ENCODE measurements at regions not wholly inside any gene's neighbourhood (a gene's known extent, or its start where the extent isn't known, plus 50 kb on each side); places are given as distances from the start of the nearest gene placed in this dataset.

GRCh38 chr6:10028222-10028621, 386.7 kb downstream of the TFAP2A start:
- intact Hi-C loops (cut with micrococcal nuclease) = no loop called here
- no peak for ATAC-seq
- POLR2A ChIA-PET = no interaction called here

More at GRCh38 chr6:10028222-10028621, 386.7 kb downstream of the TFAP2A start:
- Histone ChIP-seq H3K4me3 (replicated peaks in 1 of 2; ENCODE audit: low read depth in 1 of 2, low read length in 2 of 2) (no peak overlapping the region), H3K9me3 (ENCODE audit: control insufficient read depth in 1 of 2, insufficient read depth in 1 of 2, low read depth in 1 of 2, low read length in 2 of 2) (no peaks in the 10 kb centered on the region), H3K9ac (ENCODE audit: low read length) (no peak overlapping the region), H3K27ac (ENCODE audit: low read depth, low read length) (no peak overlapping the region), H4K20me1 (ENCODE audit: insufficient read depth) (no peaks in the 10 kb centered on the region), H3K27me3 (ENCODE audit: insufficient read depth, low read length) (no peaks in the 10 kb centered on the region), H3K36me3 (ENCODE audit: control insufficient read depth in 1 of 2, insufficient read depth in 2 of 2, low read length in 2 of 2) (no peaks in the 10 kb centered on the region), H3K4me2 (ENCODE audit: low read length) (no peak overlapping the region), H2AFZ (ENCODE audit: low read depth, low read length, poor library complexity, severe bottlenecking) (no peak overlapping the region), H3K4me1 (ENCODE audit: control insufficient read depth in 1 of 2, insufficient read depth in 2 of 2, low read length in 2 of 2) (no peaks in the 10 kb centered on the region), H3K9me2 (ENCODE audit: insufficient read depth) (no peaks in the 10 kb centered on the region), H3K79me2 (ENCODE audit: insufficient read depth, low read length) (no peaks in the 10 kb centered on the region)
- CTCF ChIA-PET = interaction anchor here (1.1 to 1.7 kb wide), 2 partner anchors 21 to 401 kb away, joined by 3 to 4 read pairs; no protein-coding TSS in a partner anchor
- BruUV-seq (replicated peaks) = no TSS peak
- TF ChIP-seq POLR2A (IDR thresholded peaks at IDR 0.05; ENCODE audit: borderline replicate concordance, extremely low read depth, insufficient read depth, insufficient read length) (no peak), CEBPB (IDR thresholded peaks at IDR 0.05; ENCODE audit: low read depth) (no peak), EGR1 (IDR thresholded peaks at IDR 0.05; ENCODE audit: low read depth) (no peak), TCF7L2 (IDR thresholded peaks at IDR 0.05; ENCODE audit: borderline replicate concordance, extremely low read depth, insufficient read depth, insufficient read length) (no peak), YY1 (IDR thresholded peaks at IDR 0.05; ENCODE audit: extremely low read depth, insufficient replicate concordance, low read depth, low read length) (no peak), ZNF274 (IDR thresholded peaks at IDR 0.05; ENCODE audit: low read depth, low read length) (no peak), ZFX (IDR thresholded peaks at IDR 0.05) (no peak), SRF (IDR thresholded peaks at IDR 0.05; ENCODE audit: low read depth) (no peak), FOSL1 (IDR thresholded peaks at IDR 0.05; ENCODE audit: low read depth) (no peak), POLR2AphosphoS5 (IDR thresholded peaks at IDR 0.05; ENCODE audit: low read depth, low read length) (no peak), SP1 (IDR thresholded peaks at IDR 0.05; ENCODE audit: low read depth) (no peak), CTCF (IDR thresholded peaks at IDR 0.05 in 2 of 3, conservative IDR thresholded peaks at IDR 0.05 in 1 of 3; ENCODE audit: borderline replicate concordance in 1 of 3, insufficient read depth in 1 of 3, low read depth in 2 of 3, low read length in 2 of 3) (no peak), RAD21 (IDR thresholded peaks at IDR 0.05; ENCODE audit: low read depth) (no peak), ATF3 (IDR thresholded peaks at IDR 0.05) (no peak), REST (IDR thresholded peaks at IDR 0.05; ENCODE audit: low read depth) (no peak), CBX3 (IDR thresholded peaks at IDR 0.05; ENCODE audit: low read depth) (no peak), EZH2phosphoT487 (IDR thresholded peaks at IDR 0.05; ENCODE audit: borderline replicate concordance) (no peak)
- DNase-seq (ENCODE audit: low read depth, low spot score) = no peak
- RAD21 ChIA-PET (ENCODE audit: low non-redundant PET in 1 of 2, low total read pairs in 2 of 2, uncharacterized antibody in 2 of 2, unreplicated experiment in 2 of 2) = no interaction called here
